ENCODE measurements at regions not wholly inside any gene's neighbourhood (a gene's known extent, or its start where the extent isn't known, plus 50 kb on each side); places are given as distances from the start of the nearest gene placed in this dataset.

GRCh38 chr7:115552766-115553165, 477.8 kb downstream of the TFEC start:
- DNase-seq (ENCODE audit: low spot score), result no peak
- TF ChIP-seq CTCF (IDR thresholded peaks at IDR 0.05; ENCODE audit: extremely low read depth, insufficient read depth, missing control alignments), result no peak
- in situ Hi-C loops (cut with MboI; ENCODE audit: low pct_unique_long_range_greater_than_20kb, low sequenced_read_pairs, unreplicated experiment), result no loop called here

GRCh38 chr7:115549910-115550309, 480.7 kb downstream of the TFEC start:
- TF ChIP-seq CTCF (IDR thresholded peaks at IDR 0.05; ENCODE audit: extremely low read depth, insufficient read depth, missing control alignments), result no peak
- in situ Hi-C loops (cut with MboI; ENCODE audit: low pct_unique_long_range_greater_than_20kb, low sequenced_read_pairs, unreplicated experiment), result no loop called here
- no peak for DNase-seq (ENCODE audit: low spot score)

- TF ChIP-seq CTCF (IDR thresholded peaks at IDR 0.05; ENCODE audit: extremely low read depth, insufficient read depth, missing control alignments), result no peak
- in situ Hi-C loops (cut with MboI; ENCODE audit: low pct_unique_long_range_greater_than_20kb, low sequenced_read_pairs, unreplicated experiment), result no loop called here
- no peak for DNase-seq (ENCODE audit: low spot score)
Observed at GRCh38 chr7:115548756-115549155, 481.8 kb downstream of the TFEC start.

GRCh38 chr7:115546790-115547189, 483.8 kb downstream of the TFEC start:
- TF ChIP-seq CTCF (IDR thresholded peaks at IDR 0.05; ENCODE audit: extremely low read depth, insufficient read depth, missing control alignments), result no peak

GRCh38 chr7:115533785-115534184, 496.8 kb downstream of the TFEC start:
- in situ Hi-C loops (cut with MboI; ENCODE audit: low pct_unique_long_range_greater_than_20kb, low sequenced_read_pairs, unreplicated experiment), result no loop called here
- no peak for DNase-seq (ENCODE audit: low spot score)
- no peak for TF ChIP-seq CTCF (IDR thresholded peaks at IDR 0.05; ENCODE audit: extremely low read depth, insufficient read depth, missing control alignments)

More at GRCh38 chr7:115546790-115547189, 483.8 kb downstream of the TFEC start:
- no peak for DNase-seq (ENCODE audit: low spot score)
- in situ Hi-C loops (cut with MboI; ENCODE audit: low pct_unique_long_range_greater_than_20kb, low sequenced_read_pairs, unreplicated experiment), result no loop called here

- DNase-seq (ENCODE audit: low spot score), result no peak
- in situ Hi-C loops (cut with MboI; ENCODE audit: low pct_unique_long_range_greater_than_20kb, low sequenced_read_pairs, unreplicated experiment), result no loop called here
Observed at GRCh38 chr7:115526278-115526677, 504.3 kb downstream of the TFEC start.

More at GRCh38 chr7:115526278-115526677, 504.3 kb downstream of the TFEC start:
- TF ChIP-seq CTCF (IDR thresholded peaks at IDR 0.05; ENCODE audit: extremely low read depth, insufficient read depth, missing control alignments), result no peak

All from GM13977 (cell line).